Kidney epithelial cell (primary cell): ENCODE measurements at regions not wholly inside any gene's neighbourhood (a gene's known extent, or its start where the extent isn't known, plus 50 kb on each side); places are given as distances from the start of the nearest gene placed in this dataset.

Experiments
- DNase-seq: peaks from one replicate; pipeline ENCODE4 v3.0.0-alpha.2; 2010; ENCODE audit warnings: low read depth
- H3K27me3 ChIP-seq: 2 replicates; pipeline ENCODE4 v1.6.0; 2011; ENCODE audit warnings: low read length; ENCODE audit not compliant: control insufficient read depth, insufficient read depth
- H3K36me3 ChIP-seq: 2 replicates; pipeline ENCODE4 v1.5.1; 2011; ENCODE audit warnings: low read length; ENCODE audit not compliant: control insufficient read depth, insufficient read depth
- H3K4me3 ChIP-seq: 2 replicates; pipeline ENCODE4 v1.5.1; 2011; ENCODE audit warnings: low read depth, mild to moderate bottlenecking, control low read depth, low read length
- TF ChIP-seq, protein P1 (sequence below): IDR thresholded peaks from 2 replicates; pipeline ENCODE4 v1.5.1; 2011; ENCODE audit warnings: mild to moderate bottlenecking, moderate library complexity, low read length, control low read depth, inconsistent platforms; ENCODE audit not compliant: insufficient read depth, poor library complexity, severe bottlenecking

DNA sequence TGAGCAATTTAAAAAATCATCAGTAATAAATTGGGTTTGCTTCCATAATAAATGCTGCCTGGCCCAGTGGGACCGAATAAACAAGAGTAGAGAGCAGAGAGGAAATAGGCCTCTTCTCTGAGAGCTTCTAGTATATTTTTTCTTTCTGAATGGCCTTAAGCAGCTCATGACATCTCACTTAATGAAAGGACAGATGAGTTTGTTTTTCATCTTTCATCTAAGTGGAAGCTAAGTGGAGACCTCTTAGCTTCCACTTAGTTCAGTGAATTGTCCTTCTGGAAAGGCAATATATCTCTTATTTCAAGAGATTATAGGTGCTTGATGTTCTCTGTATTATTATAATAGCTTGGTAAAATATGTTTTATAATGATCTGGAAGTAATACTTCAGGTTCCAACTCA lies 245.9 kb upstream of the ANO3 start:
- TF ChIP-seq, protein P1, sequence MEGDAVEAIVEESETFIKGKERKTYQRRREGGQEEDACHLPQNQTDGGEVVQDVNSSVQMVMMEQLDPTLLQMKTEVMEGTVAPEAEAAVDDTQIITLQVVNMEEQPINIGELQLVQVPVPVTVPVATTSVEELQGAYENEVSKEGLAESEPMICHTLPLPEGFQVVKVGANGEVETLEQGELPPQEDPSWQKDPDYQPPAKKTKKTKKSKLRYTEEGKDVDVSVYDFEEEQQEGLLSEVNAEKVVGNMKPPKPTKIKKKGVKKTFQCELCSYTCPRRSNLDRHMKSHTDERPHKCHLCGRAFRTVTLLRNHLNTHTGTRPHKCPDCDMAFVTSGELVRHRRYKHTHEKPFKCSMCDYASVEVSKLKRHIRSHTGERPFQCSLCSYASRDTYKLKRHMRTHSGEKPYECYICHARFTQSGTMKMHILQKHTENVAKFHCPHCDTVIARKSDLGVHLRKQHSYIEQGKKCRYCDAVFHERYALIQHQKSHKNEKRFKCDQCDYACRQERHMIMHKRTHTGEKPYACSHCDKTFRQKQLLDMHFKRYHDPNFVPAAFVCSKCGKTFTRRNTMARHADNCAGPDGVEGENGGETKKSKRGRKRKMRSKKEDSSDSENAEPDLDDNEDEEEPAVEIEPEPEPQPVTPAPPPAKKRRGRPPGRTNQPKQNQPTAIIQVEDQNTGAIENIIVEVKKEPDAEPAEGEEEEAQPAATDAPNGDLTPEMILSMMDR: no peak
- Histone ChIP-seq H3K27me3 (no peaks in the 10 kb centered on the region), H3K4me3 (no peak overlapping the region), H3K36me3 (no peaks in the 10 kb centered on the region)
- DNase-seq: no peak

DNA sequence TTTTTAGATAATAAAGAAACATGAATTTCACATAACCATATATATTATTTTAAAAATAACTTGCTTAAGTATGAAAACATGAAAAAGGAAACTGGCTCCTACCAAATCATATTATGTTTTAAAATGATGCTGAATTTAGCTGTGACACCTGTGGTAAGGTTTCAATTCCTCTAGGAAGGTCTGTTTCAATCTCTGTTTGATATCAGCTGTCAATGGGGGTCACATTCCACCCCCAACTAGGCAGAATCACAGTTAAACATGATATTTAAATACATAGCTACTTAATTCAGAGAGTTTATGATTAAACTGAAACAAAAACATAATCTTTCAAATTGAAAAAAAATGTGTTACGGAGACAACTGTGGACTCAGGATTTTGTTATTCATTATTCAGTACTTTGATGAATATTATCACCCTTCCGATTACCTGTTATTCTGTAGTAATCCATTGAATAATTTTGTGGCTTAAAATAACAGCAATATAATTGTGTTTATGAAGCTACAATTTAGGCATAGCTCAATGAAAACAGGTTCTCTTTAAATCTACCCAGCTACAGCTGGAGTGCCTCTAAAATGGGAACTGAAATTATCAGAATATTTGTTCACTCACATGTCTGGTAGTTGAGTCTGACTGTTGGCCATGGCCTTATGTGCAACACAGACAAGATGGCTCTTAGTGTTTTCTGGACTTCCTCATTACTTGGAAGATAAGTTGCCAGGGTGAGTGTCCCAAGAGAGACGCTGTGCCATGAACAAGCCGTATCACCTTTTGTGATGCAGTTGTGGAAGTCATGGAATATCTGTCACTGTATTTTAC lies 244.6 kb upstream of the ANO3 start:
- H3K36me3 ChIP-seq: no peaks in the 10 kb centered on the region
- H3K27me3 ChIP-seq: no peaks in the 10 kb centered on the region
- no peak for DNase-seq
- TF ChIP-seq, protein P1: no peak
- no peak overlapping the region for H3K4me3 ChIP-seq

DNA sequence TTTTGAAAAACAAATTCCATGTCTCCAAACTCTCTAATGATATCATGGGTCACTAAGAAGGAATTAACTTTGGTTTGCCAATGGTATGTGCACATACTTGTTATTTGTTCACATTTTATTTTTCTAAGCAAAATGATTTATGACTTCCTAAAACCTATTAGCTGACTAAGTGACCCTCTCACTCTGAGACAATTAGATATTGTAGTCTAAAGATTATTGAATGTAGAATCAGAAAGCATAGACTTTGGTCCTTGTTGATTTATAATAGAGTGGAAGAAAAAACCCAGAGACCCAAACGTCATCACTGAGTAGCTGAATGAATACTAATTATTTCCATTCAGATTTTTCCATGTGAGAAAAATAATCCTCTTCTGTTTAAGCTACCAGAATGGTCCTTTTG lies 243.5 kb upstream of the ANO3 start:
- DNase-seq: no peak
- Histone ChIP-seq H3K4me3 (no peak overlapping the region), H3K36me3 (no peaks in the 10 kb centered on the region)

DNA sequence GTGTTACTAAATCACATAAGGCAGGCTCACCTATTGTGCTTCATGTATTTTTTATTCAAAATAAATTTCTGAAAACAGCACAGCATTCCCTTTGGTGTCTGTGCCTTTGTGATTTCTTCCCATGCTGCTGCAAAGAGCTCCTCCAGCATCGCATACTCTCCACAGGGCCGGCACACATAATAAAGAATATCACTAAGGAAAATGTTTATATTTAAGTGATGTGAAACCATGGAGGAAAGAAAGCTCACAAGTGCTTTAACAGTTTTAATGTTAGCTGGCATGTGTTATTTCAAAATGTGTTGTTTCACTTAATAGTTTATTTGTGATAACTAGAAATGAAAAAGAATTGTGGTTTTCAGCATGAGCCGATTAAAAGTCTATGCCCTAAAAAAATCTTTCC lies 241.3 kb upstream of the ANO3 start:
- TF ChIP-seq, protein P1: no peak
- H3K4me3 ChIP-seq: no peak overlapping the region
- no peaks in the 10 kb centered on the region for H3K36me3 ChIP-seq
- no peaks in the 10 kb centered on the region for H3K27me3 ChIP-seq
- no peak for DNase-seq

More for the DNA sequence above, 243.5 kb upstream of the ANO3 start:
- TF ChIP-seq, protein P1: no peak
- H3K27me3 ChIP-seq: no peaks in the 10 kb centered on the region

DNA sequence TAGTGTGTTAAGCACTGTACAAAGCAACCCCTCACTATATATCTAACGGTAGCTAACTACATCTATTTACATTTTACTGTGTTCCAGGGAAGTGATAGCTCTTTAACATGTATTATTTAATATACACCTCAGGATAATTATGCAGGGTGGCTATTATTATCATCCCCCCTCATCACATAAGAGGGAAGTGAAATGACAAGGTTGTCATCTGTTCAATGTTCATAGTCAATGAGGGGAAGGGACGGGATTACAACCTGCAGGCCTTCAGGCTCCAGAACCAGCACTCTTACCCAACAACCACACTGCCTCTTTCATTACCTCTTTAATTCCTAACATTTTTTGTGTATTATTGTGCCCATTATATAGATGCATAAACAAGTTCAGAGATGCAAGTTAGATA lies 238.7 kb upstream of the ANO3 start:
- H3K36me3 ChIP-seq: no peaks in the 10 kb centered on the region
- no peak overlapping the region for H3K4me3 ChIP-seq
- H3K27me3 ChIP-seq: no peaks in the 10 kb centered on the region
- TF ChIP-seq, protein P1: no peak
- DNase-seq: no peak

DNA sequence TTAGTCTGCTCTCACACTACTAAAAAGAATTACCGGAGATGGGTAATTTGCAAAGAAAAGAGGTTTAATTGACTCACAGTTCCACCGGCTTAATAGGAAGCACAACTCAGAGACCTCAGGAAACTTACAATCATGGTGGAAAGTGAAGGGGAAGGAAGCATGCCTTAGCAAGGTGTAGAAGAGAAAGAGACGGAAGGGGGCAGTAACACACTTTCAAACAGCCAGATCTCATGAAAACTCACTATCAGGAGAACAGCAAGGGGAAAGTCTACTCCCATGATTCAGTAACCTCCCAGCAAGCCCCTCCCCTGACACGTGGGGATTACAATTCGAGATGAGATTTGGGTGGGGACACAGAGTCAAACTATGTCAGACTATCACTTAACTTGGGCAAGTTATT lies 236.6 kb upstream of the ANO3 start:
- Histone ChIP-seq H3K36me3 (no peaks in the 10 kb centered on the region), H3K27me3 (no peaks in the 10 kb centered on the region), H3K4me3 (no peak overlapping the region)
- TF ChIP-seq, protein P1: no peak
- DNase-seq: no peak
